GM18861 (cell line): ENCODE measurements at regions not wholly inside any gene's neighbourhood (a gene's known extent, or its start where the extent isn't known, plus 50 kb on each side); places are given as distances from the start of the nearest gene placed in this dataset.
"Not testable (repeated sequence)": the region's sequence is repeated elsewhere in the genome, so short reads cannot be mapped to it uniquely, and the experiment has no call there.

Experiments used
- ATAC-seq: cut with Tn5 transposase; IDR thresholded peaks from one replicate; pipeline ENCODE4 v1.9.1; 2021; ENCODE audit not compliant: unreplicated experiment

- no peak for ATAC-seq
Measured at GRCh38 chr2:203585516-203585915, 50.4 kb upstream of the RAPH1 start.

GRCh38 chr2:203586206-203586605 lies 51.1 kb upstream of the RAPH1 start:
- no peak for ATAC-seq

GRCh38 chr2:203586696-203587095 lies 51.6 kb upstream of the RAPH1 start:
- ATAC-seq: no peak

- no peak for ATAC-seq
Measured at GRCh38 chr2:203590496-203590895, 55.4 kb upstream of the RAPH1 start.

- no peak for ATAC-seq
Measured at GRCh38 chr2:203591642-203592041, 56.5 kb upstream of the RAPH1 start.

GRCh38 chr2:203592470-203592869 lies 57.4 kb upstream of the RAPH1 start:
- ATAC-seq: no peak

GRCh38 chr2:203594541-203594940 lies 59.4 kb upstream of the RAPH1 start:
- no peak for ATAC-seq

- ATAC-seq: no peak
Measured at GRCh38 chr2:203596183-203596582, 61.1 kb upstream of the RAPH1 start.

- peak; percentile 35 for ATAC-seq
Measured at GRCh38 chr2:203599509-203599908, 64.4 kb upstream of the RAPH1 start.

- ATAC-seq: no peak
Measured at GRCh38 chr2:203600286-203600685, 65.2 kb upstream of the RAPH1 start.

GRCh38 chr2:203603456-203604389 lies 68.6 kb upstream of the RAPH1 start:
- ATAC-seq: no peak

- no peak for ATAC-seq
Measured at GRCh38 chr2:203605302-203605701, 70.2 kb upstream of the RAPH1 start.

GRCh38 chr2:203606051-203606450 lies 71.0 kb upstream of the RAPH1 start:
- no peak for ATAC-seq

GRCh38 chr2:203610558-203610957 lies 75.5 kb upstream of the RAPH1 start:
- ATAC-seq: no peak

- ATAC-seq: no peak
Measured at GRCh38 chr2:203612246-203612645, 77.1 kb upstream of the RAPH1 start.

- no peak for ATAC-seq
Measured at GRCh38 chr2:203619267-203619878, 84.3 kb upstream of the RAPH1 start.

GRCh38 chr2:203621981-203622515 lies 84.4 kb upstream of the CD28 start:
- no peak for ATAC-seq

- no peak for ATAC-seq
Measured at GRCh38 chr2:203623096-203623495, 83.3 kb upstream of the CD28 start.

GRCh38 chr2:203623661-203624060 lies 82.8 kb upstream of the CD28 start:
- no peak for ATAC-seq

- ATAC-seq: no peak
Measured at GRCh38 chr2:203625701-203626100, 80.7 kb upstream of the CD28 start.

- not testable (repeated sequence) for ATAC-seq
Measured at GRCh38 chr2:203626247-203626646, 80.2 kb upstream of the CD28 start.
